Fibroblast of peridontal ligament (primary cell): ENCODE measurements at regions not wholly inside any gene's neighbourhood (a gene's known extent, or its start where the extent isn't known, plus 50 kb on each side); places are given as distances from the start of the nearest gene placed in this dataset.

ENCODE experiments used
- DNase-seq: peaks from one replicate; pipeline ENCODE4 v3.0.0-alpha.2; 2010; ENCODE audit errors: extremely low read depth

GRCh38 chr10:42933448-42934340, 143.2 kb upstream of the RET start:
- no peak for DNase-seq

- DNase-seq, result no peak
Measured at GRCh38 chr10:42934351-42934811, 142.5 kb upstream of the RET start.

- DNase-seq, result no peak
Measured at GRCh38 chr10:42934842-42935241, 142.0 kb upstream of the RET start.

GRCh38 chr10:42935466-42935865, 141.4 kb upstream of the RET start:
- no peak for DNase-seq

- no peak for DNase-seq
Measured at GRCh38 chr10:42936580-42936979, 140.3 kb upstream of the RET start.

- no peak for DNase-seq
Measured at GRCh38 chr10:42937048-42937447, 139.8 kb upstream of the RET start.

GRCh38 chr10:42937649-42938180, 139.2 kb upstream of the RET start:
- no peak for DNase-seq

- DNase-seq, result no peak
Measured at GRCh38 chr10:42938351-42938750, 138.5 kb upstream of the RET start.

GRCh38 chr10:42939237-42939636, 137.6 kb upstream of the RET start:
- no peak for DNase-seq

GRCh38 chr10:42939685-42940366, 137.0 kb upstream of the RET start:
- no peak for DNase-seq

GRCh38 chr10:42940487-42941294, 136.2 kb upstream of the RET start:
- no peak for DNase-seq

- no peak for DNase-seq
Measured at GRCh38 chr10:42941295-42941644, 135.6 kb upstream of the RET start.

GRCh38 chr10:42941790-42942189, 135.1 kb upstream of the RET start:
- no peak for DNase-seq

GRCh38 chr10:42942279-42942950, 134.5 kb upstream of the RET start:
- no peak for DNase-seq

- no peak for DNase-seq
Measured at GRCh38 chr10:42943025-42943818, 133.6 kb upstream of the RET start.

GRCh38 chr10:42948040-42948439, 128.8 kb upstream of the RET start:
- no peak for DNase-seq

- no peak for DNase-seq
Measured at GRCh38 chr10:42949287-42949686, 127.6 kb upstream of the RET start.

GRCh38 chr10:42950606-42951485, 126.0 kb upstream of the RET start:
- DNase-seq, result no peak

- DNase-seq, result no peak
Measured at GRCh38 chr10:42951486-42952251, 125.2 kb upstream of the RET start.
